ENCODE measurements at regions not wholly inside any gene's neighbourhood (a gene's known extent, or its start where the extent isn't known, plus 50 kb on each side); places are given as distances from the start of the nearest gene placed in this dataset.

- ATAC-seq: peak; percentile 73
- 0 out of 2 replicates have a peak, but pooled peaks have one; percentile 23 for TF ChIP-seq ZFP3 (CRISPR knock-in tag; IDR thresholded peaks at IDR 0.05)
- TF ChIP-seq SNAI2 (CRISPR knock-in tag; IDR thresholded peaks at IDR 0.05): no peak
- peak; percentile 58; the same call in 1 of the 2 replicates for TF ChIP-seq ISL1 (CRISPR knock-in tag; IDR thresholded peaks at IDR 0.05)
Measured at GRCh38 chr1:68624233-68624632, 127.4 kb upstream of the DEPDC1 start.

- no peak for TF ChIP-seq SNAI2 (CRISPR knock-in tag; IDR thresholded peaks at IDR 0.05)
- no peak for TF ChIP-seq PPARA (CRISPR knock-in tag; IDR thresholded peaks at IDR 0.05; ENCODE audit: borderline replicate concordance)
- no peak for TF ChIP-seq GLIS3 (CRISPR knock-in tag; IDR thresholded peaks at IDR 0.05)
- TF ChIP-seq ISL1 (CRISPR knock-in tag; IDR thresholded peaks at IDR 0.05): no peak
- TF ChIP-seq ESRRG (CRISPR knock-in tag; IDR thresholded peaks at IDR 0.05): no peak
- no peak for TF ChIP-seq ARNTL (CRISPR knock-in tag; IDR thresholded peaks at IDR 0.05; ENCODE audit: borderline replicate concordance, low read depth)
- TF ChIP-seq CSRNP3 (CRISPR knock-in tag; IDR thresholded peaks at IDR 0.05): no peak
- no peak for TF ChIP-seq POU6F1 (CRISPR knock-in tag; IDR thresholded peaks at IDR 0.05; ENCODE audit: borderline replicate concordance, low read depth)
- TF ChIP-seq OSR1 (CRISPR knock-in tag; IDR thresholded peaks at IDR 0.05): no peak
- TF ChIP-seq ZC3H10 (CRISPR knock-in tag; IDR thresholded peaks at IDR 0.05): no peak
- no peak for TF ChIP-seq ZNF565 (CRISPR knock-in tag; conservative IDR thresholded peaks at IDR 0.05; ENCODE audit: low read depth)
- no peak for TF ChIP-seq CREB5 (CRISPR knock-in tag; IDR thresholded peaks at IDR 0.05; ENCODE audit: low read depth)
- no peak for TF ChIP-seq CSDC2 (CRISPR knock-in tag; IDR thresholded peaks at IDR 0.05)
- no peak for TF ChIP-seq ZNF8 (CRISPR knock-in tag; IDR thresholded peaks at IDR 0.05)
- TF ChIP-seq TCF4 (CRISPR knock-in tag; IDR thresholded peaks at IDR 0.05; ENCODE audit: borderline replicate concordance): no peak
- no peak for TF ChIP-seq ZFP30 (CRISPR knock-in tag; IDR thresholded peaks at IDR 0.05)
- no peak for ATAC-seq
Measured at GRCh38 chr1:68625624-68626023, 128.7 kb upstream of the DEPDC1 start.

- ATAC-seq: no peak
- TF ChIP-seq PPARA (CRISPR knock-in tag; IDR thresholded peaks at IDR 0.05; ENCODE audit: borderline replicate concordance) (no peak), CSRNP3 (CRISPR knock-in tag; IDR thresholded peaks at IDR 0.05) (no peak), SNAI2 (CRISPR knock-in tag; IDR thresholded peaks at IDR 0.05) (no peak), ISL1 (CRISPR knock-in tag; IDR thresholded peaks at IDR 0.05) (no peak), ZNF565 (CRISPR knock-in tag; conservative IDR thresholded peaks at IDR 0.05; ENCODE audit: low read depth) (no peak), ZC3H10 (CRISPR knock-in tag; IDR thresholded peaks at IDR 0.05) (no peak), BACH2 (CRISPR knock-in tag; IDR thresholded peaks at IDR 0.05; ENCODE audit: borderline replicate concordance) (no peak), POU6F1 (CRISPR knock-in tag; IDR thresholded peaks at IDR 0.05; ENCODE audit: borderline replicate concordance, low read depth) (no peak), TSHZ2 (CRISPR knock-in tag; IDR thresholded peaks at IDR 0.05) (no peak), ZNF70 (CRISPR knock-in tag; IDR thresholded peaks at IDR 0.05) (no peak), ESRRG (CRISPR knock-in tag; IDR thresholded peaks at IDR 0.05) (no peak), ZNF8 (CRISPR knock-in tag; IDR thresholded peaks at IDR 0.05) (no peak), CSDC2 (CRISPR knock-in tag; IDR thresholded peaks at IDR 0.05) (no peak), OSR1 (CRISPR knock-in tag; IDR thresholded peaks at IDR 0.05) (no peak), CREB5 (CRISPR knock-in tag; IDR thresholded peaks at IDR 0.05; ENCODE audit: low read depth) (no peak), PATZ1 (CRISPR knock-in tag; IDR thresholded peaks at IDR 0.05; ENCODE audit: borderline replicate concordance) (no peak), ZFP3 (CRISPR knock-in tag; IDR thresholded peaks at IDR 0.05) (no peak), RARB (CRISPR knock-in tag; IDR thresholded peaks at IDR 0.05) (no peak)
Measured at GRCh38 chr1:68633141-68633919, 136.4 kb upstream of the DEPDC1 start.
